ENCODE measurements at regions not wholly inside any gene's neighbourhood (a gene's known extent, or its start where the extent isn't known, plus 50 kb on each side); places are given as distances from the start of the nearest gene placed in this dataset.

DNA sequence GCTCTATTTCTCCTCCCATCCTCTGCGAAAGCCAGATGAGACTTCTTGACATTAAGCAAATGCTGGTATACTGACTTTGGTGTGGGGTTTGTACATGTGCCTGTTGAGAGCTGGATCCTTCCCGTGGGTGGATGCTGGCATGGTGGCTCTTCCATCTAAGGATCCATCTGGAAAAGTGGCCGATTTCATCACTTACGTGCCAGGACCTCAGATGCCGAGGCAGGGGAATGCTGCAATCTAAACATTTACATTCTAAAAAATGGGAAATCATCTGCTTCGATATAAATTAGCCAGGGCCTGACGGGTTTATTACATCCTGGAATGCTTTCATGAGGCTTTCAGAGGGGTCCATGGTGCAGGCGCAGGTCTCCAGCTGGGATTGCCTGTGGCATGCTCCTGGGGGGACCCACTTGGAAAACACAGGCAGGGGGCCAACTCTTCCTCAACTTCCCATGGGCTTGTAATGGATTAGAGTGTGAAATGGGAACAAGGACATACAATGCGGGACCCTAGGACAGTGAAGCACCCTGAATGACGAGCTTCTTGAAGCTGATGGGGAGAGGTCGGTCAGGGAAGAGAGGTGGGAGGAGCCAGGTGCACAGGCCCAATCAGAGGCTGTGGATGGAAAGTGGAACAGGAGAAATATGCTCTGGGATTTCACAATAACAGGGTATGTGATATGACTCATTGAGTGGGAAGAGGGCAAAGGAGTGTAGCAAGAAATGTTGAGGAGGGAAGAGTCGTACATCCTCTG, 105.5 kb upstream of the PITX1 start:
- no peak for DNase-seq (ENCODE audit: low read depth)

DNA sequence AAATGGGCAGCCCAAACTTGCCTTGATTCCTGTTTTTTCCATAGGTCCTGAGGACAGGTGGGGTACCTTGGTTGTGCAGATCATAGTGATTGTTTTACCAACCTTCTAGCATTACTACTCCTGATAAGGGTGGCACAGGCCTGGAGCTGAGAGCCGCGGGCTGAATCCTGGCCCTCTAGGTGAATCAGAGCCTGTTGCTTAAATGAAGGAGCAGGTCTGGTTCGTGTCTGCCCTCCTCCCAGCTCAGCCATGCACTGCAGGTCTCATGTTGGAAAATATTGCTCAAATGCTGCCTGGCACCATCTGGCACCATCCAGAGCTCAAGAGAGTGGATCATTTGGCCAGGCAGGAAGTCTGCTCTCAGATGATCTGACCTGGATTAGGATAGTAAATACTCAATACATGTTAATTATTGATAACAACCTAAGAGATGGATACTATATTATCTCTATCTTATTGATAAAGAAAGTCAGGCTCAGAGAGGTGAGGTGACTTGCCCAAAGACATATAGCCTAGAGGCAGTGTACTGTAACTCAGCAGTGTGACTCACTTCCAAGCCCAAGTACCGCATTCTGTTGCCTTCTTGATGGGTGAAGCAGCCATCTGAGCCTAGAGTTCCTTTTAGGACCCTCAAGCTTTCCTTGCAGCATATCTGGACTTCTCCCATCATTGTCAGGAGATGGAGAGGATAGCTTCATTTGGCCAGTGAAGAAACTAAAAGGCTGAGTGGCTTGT, 104.3 kb upstream of the PITX1 start:
- no peak for DNase-seq (ENCODE audit: low read depth)

DNA sequence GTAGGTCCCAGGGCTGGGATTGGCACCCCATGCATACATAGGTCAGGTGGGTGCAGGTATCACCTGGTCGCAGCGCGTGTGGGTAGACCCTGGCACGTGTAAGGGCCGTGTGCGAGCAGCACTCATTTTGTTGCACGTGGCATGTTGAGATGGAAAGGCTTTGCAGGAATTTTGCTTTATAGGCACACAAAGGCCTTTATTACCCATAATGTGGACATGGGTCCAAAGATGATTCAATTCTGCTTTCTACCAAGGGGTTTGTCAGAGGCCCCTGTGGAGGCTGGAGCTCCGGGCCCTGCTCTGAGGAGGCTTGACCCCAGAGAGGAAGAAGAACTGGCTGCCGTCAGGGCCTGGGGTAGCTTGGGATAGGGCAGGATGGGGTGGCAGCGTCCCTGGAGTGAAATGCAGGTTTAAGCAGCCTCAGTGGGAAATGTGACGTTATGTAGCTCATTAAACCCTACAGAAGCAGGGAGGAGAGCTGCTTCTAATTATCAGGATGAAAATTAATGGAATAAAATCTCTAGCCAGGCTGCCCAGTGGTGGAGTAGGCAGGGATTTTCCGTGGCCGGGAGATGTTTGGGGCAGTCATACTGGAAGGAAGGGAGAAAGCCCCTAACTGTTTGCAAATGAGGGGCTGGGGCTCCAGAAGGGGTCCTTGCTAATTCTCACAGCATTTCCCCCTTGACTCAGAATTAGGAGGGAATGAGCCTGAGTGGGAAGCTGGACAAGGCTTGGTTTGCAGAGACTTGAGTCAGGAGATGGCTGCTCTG, 103.3 kb upstream of the PITX1 start:
- no peak for DNase-seq (ENCODE audit: low read depth)

DNA sequence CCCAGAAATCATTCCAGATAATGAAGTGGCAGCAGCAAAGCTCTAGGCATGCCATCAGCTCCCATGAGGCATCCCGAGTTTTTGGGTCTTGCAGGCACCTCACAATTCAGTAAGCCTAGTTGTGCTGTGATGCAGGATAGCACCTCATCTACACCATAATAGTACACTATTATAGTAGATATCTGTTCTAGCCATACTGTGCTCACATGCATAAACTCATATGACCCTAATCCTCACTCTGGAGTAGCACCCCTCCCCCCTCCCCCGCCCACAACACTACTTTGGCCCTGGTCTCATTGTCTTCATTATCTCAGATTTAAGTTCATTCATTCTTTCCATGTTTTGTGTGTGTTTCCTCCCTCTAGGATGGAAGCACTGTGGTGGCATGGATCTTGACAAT, 102.5 kb upstream of the PITX1 start:
- no peak for DNase-seq (ENCODE audit: low read depth)

DNA sequence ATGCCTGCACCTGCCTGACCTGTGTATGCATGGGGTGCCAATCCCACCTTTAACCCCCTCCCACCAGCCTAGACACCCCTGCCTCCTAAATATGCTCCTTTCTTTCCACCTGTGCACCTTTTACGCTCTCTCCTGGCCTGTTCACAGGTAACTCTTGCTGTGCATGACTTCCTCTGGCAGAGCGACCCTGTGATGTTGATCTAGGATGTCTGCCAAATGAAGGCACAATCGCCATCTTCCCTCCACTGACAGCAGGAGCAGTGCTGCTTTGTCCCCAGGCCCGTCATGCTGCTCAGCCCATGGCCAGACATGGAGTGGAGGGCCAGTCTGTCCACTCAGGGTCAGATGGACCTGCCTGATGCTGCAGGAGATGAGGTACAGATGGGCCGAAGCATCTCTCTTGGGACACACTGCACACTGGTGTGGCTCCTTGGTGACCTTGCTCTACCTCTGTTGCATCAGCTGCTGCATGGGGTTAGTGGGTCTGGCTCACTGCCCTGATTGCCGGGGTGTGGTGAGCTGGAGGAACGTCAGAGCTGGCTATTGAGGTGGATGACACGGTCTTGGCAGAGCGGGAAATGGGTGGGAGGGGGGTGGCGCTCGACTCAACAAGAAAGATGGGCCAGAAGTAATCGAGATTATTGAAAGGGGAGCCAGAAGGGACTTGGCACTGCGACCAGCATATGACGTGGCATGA, 101.7 kb upstream of the PITX1 start:
- no peak for DNase-seq (ENCODE audit: low read depth)

DNA sequence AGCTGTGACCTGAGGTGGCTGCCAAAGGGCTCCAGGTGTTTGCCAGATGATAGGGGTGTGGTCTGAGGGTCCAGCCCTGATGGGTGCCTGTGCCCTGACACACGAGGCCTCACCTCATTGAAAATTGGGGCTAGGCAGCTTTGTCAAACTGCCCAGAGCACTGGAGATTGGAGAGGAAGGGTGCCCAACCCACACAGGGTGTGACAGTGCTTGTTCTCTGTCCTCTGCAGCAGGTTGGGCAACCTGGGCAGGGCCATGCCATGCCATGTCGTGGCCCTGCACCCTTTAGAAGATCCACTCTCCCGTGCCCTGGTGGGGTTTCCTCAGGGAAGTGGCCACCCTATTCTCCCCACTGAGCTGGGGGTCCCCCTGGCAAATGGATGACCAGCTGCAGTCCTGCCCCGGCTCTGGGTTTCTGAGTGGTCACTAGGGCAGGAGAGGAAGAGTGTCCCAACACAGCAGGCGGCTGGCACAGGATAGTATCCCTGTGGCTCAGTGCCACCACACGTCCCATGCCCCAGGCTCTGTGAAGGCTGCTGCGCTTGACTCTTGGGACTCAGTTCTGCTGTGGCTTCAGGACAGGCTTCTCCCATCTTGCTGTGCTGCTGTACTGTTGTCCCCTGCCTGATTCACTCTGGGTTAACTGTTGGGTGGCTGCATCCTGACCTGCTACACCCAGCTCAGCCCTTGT, 100.8 kb upstream of the PITX1 start:
- DNase-seq (ENCODE audit: low read depth): no peak

DNA sequence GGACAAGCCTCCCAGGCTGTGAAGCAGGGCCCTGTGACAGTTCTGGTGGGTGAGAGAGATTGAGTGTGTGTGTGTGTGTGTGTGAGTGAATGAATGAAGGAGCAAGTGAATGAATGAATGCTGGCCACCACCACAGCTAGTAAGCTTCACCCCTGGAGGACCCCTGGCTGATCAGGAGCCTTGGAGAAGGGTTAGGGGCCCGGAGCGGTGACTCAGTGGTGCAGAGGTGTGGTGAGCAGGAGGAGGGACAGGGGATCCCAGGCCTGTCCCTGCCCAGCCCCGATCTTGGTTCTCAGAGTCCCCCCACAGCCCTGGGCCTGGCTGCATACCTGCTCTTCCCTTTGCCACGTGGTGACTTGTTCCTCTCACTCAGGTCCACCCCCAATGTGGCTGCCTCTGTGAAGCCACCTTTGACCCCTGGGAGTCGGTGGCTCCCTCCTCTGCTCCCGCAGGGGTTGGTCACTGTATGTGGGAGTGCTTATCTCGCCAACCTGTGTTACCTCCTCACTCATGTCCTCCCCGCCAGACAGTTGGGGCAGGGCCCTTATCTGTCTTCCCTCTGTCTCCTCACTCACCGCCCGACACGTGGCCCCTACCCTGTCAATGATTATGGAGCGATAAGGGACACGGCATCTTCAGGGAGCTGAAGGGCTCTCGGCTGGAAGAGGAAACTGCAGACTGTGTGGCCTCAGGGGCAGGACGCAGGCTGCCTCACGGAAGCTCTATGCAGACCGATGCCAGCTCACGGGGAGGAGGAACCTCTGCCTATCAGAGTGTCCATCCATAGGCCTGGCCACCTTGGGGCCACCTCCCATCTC, 99.9 kb upstream of the PITX1 start:
- no peak for DNase-seq (ENCODE audit: low read depth)

DNA sequence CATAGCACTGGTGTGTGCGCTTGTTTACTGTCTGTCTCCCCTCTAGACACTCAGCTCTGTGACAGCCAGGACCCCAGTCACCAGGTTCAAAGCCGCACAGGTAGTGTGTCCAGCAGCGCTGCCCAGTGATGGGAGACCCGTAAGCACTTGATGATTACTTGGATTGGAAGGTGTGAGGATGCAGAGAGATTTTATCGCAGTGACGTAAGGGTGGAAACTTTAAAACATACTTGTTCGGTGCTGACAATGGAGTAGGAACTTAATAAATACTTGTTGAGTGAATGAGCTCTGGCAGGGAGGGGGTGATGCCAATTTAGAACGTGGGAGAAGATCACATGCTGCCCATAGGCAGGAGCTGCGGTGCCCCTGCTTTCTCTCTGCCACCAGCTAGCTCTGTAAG, 99.2 kb upstream of the PITX1 start:
- DNase-seq (ENCODE audit: low read depth): no peak

DNA sequence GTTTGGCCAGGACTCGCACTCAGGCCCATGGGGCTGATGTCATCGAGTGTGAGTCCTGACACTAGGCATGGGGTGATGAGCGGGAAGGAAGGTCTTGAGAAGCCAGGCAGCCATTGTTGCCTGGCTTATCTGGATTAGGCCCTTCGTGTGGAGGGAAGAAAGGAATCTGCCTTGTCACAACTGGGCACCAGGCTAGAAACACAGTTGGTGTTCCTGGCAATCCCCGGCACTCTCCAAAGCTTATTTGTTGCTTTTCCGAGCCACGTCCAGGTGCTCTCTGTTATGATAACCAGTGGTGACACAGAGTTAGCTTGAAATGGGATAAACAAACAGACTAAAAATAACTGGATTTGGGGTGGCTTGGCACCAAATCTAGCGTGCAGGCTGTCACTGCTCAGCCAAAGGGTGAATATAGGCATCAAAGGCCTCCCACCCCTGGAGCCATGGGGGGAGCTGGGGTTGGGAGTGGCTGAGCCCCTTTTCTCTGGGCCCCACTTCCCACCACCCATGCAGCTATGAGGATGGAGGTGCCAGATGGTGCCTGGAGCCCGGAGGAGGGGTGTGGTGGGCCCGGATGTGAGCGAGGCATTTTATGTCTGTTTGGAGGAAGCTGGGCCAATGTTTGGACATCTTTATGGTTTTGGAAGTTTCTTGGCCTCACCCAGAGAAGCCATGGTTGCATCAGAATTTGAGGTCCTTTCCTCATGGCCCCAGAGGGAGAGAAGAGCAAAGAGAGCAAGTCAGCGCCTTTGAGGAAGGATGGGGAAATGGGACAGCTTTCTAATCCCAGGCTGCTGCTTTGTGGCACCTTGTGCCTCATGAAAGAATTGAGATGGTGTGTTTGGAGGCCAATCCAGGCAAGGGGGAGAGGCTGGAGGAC, 98.0 kb upstream of the PITX1 start:
- DNase-seq (ENCODE audit: low read depth): no peak

DNA sequence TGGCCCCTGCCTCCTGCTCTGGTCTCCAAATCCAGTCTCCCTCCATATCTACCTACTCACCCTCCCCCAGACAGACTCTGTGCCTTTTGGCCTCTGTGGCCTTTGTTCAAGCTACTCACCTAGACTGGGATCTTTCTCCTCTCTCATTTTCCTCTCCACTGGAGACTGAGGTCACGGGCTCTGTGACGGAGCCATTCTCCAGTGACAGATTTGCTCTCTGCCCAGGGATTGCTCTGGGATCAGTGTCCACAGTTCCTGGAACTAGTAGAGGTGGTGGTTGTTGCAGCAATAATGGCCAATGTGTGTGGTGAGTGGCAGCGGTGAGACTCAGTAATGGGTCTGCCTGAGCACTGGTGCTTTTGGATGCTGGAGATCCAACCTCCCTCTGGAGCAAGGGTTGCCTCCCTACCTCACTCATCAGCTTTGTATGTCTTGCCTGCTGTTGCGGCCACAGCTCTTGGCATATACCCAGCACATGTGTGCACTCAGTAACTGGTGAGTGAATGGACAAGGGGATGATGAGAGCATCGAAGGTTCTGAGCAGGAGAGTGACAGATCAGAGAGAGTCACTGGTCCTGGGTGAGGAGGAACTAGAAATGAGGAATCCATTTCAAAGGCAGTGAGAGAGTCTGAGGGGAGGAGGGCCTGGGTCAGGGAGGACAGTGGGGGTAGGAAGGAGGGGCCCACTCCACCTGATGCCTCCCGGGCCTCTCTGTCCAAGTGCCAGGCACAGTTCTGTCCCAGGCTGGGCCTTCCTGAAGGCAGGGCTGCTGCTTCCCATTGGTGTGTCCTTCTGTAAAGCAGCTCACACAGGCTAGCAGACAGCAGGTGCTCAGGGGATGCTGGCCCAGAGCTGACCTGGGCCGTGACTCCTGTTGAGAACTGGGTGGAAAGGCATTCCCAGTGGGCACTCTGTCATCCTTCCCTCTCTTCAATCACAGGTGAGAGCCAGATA, 96.5 kb upstream of the PITX1 start:
- no peak for DNase-seq (ENCODE audit: low read depth)

DNA sequence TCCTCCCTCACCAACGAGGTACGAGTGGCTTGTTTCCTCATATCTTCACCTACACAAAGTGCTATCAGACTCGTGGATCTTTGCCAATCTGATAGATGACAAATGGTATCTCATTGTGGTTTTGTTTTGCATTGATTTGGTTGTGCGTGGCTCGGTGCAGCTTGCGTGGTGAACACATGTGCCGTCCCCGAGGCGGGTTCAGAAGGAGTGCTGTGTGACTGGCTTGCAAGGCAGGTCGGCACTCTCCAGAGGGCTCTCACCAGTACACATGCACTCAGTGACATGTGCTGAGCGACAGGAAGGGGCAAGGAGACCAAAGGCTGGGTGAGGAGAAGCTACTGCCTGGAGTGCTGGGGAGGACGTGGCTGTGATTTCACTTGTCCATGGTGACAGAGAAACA, 95.3 kb upstream of the PITX1 start:
- DNase-seq (ENCODE audit: low read depth): no peak

DNA sequence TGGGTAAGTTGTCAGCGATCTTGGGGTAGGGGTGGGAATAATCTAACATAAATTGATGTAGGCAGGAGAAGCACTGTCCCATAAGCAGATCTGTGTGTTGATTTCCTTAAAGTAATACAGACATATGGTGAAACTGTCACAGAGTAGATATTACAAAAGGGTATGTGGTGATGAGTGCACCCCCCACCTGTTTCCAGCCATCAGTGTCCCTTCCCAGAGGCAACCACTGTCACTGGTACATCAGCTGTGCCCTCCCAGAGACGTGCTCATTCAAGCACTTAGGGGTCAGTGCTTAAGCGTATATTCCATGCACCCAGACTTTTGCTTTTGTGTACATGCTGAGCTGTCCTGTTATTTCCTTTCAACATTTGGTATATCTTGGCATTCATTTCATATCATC, 94.3 kb upstream of the PITX1 start:
- no peak for DNase-seq (ENCODE audit: low read depth)

DNA sequence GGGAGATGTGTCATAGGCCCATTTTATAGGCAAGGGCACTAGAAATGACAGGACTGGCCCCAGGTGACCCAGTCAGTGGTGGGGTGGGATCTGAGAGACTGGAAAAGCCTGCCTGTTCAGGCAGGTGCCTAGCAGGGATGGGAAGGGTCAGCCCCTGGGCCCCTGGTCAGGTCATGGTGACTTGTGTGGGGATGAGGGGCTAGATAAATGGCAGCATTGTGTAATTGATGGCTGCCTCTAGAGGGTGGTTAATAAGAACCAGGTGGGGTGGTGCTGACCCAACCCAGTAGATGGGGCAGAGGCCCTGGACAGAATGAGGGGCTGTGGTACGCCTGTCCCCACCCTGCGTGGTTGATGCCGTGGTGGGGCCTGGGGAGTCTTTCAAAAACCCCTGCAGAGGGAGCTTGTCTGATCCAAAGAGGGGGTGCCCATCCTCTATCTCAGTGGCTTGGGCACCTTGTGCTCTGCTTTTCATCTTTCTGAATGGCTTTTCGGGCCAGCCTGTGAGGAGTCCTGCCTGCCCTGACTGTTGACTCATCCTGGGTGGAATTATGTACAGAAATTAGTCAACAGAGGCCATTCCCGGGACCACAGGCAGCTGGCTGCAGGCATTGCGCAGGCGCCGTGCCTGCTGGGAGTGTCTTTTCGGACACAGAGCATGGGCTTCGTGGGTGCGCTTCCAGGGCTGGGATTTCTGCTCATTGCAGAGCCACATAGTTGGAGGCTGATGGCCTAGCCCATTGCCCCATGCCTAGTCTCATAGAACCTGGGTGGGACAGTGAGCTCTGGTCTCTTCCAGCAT, 93.6 kb upstream of the PITX1 start:
- no peak for DNase-seq (ENCODE audit: low read depth)

DNA sequence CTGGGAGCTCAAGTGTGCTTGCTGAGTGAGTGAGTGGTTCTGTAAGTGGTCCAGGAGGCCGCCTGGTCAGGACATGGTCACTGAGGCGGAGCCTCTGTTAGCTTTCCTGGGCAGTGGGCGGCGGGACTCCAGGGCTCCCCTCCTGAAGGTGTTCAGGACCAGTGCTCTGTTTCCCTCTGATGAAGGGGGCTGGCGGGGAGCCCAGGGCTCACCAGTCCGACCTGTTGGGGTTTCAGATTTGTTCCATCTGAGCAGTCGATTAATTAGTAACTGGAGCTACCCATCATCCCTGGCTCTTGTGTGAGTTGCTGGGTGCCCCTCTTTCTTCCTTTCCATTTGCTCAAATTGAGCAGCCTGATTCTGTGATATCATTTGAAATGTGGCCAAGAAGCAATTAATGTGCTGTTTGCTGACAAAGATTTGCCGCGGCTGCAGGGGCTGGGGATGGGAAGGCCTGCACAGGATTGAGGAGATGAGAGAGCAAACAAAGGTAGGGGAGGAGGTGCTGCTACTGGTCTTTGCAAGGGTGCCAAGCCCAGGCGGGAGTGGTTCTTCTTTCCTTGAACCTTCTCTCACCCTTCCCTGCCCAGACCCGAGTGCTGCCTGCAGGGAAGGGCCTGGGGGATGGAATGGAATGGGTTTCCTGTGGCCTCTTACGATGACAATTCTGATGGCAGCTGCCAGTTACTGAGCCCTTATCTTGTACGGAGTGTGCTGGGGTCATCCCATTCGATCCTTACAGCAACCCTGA, 92.8 kb upstream of the PITX1 start:
- DNase-seq (ENCODE audit: low read depth): no peak

DNA sequence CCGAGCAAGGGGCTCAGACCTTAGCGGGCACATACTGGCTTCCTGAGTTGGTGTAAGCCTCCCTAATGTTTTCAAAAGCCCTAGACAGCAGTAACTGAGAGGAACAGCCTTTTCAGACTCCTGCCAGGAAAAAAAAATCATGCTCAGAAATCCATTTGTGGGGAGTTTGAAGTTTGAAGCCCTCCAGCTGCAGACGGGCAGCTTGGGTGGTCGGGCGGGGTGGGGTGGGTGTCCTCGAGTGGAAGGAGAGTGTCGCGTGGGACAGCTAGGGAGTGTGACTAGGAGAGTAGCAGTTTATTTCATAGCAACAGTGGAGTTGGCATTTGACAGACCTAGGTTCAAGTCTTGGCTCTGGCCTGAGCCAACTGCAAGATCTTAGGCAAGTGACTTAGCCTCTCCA, 90.7 kb upstream of the PITX1 start:
- no peak for DNase-seq (ENCODE audit: low read depth)

DNA sequence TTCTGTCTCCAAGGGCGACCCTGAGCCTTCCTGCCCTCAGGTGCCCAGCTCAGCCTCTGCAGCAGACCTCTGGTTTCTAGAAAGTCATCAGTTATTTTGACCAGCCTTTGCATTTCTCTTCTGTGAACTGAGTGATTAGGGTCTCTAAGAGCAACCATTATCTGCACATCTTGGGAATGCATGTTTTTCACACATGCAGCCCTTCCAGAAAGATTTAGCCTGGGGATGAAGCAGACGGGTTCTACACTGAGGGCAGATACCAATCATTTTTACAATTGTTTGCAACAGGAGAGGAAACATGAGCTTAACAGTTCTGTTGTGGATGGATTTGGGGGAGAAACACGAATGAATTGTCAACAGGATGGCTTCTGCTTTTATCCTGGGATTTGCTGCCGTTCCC, 90.1 kb upstream of the PITX1 start:
- DNase-seq (ENCODE audit: low read depth): no peak

DNA sequence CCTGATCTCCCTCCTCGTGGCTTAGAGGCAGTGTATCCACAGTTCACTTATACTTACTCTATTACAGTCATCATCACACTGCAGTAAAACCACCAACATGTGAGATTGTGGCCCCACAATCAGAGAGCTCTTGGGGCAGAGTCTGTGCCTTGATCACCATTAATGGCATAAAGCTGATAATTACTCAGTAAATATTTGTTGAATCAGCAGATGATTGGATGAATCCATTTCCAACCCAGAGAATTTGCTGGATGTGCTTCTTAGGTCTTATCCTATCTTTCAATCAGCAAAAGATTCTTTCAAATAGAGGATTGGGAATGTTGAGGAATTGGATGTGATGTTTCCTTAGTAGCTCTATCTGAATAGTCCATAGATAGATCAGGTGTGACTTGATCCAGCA, 88.8 kb upstream of the PITX1 start:
- no peak for DNase-seq (ENCODE audit: low read depth)
